Stomach (tissue), 4 donors: ENCODE measurements at regions not wholly inside any gene's neighbourhood (a gene's known extent, or its start where the extent isn't known, plus 50 kb on each side); places are given as distances from the start of the nearest gene placed in this dataset.
"Not testable (repeated sequence)": the region's sequence is repeated elsewhere in the genome, so short reads cannot be mapped to it uniquely, and the experiment has no call there.

ENCODE experiments used
- CTCF ChIP-seq, 7 experiments: fragments of 450-650 bp in 4 of 7; fragments of 200-600 bp in 3 of 7; sonication (generic) in 3 of 7; IDR thresholded peaks; one replicate each; pipeline ENCODE4 v1.5.1; 2016 to 2019; ENCODE audit warnings: antibody characterized with exemption in 7 of 7, control low read depth in 2 of 7, mild to moderate bottlenecking in 1 of 7
- EP300 ChIP-seq: sonication (generic); formaldehyde crosslinking; IDR thresholded peaks from one replicate; pipeline ENCODE4 v1.6.1; 2017; ENCODE audit warnings: antibody characterized with exemption
- POLR2A ChIP-seq, 4 donors: fragments of 450-650 bp; IDR thresholded peaks; one replicate each; pipeline ENCODE4 v1.6.1; 2016; ENCODE audit warnings: antibody characterized with exemption in 4 of 4, control low read depth in 2 of 4, mild to moderate bottlenecking in 1 of 4, moderate library complexity in 1 of 4

GRCh38 chr1:98512216-98512615, 149.3 kb upstream of the SNX7 start:
- not testable (repeated sequence) for TF ChIP-seq CTCF (IDR thresholded peaks at IDR 0.05); POLR2A (IDR thresholded peaks at IDR 0.05); EP300
